Subcutaneous abdominal adipose tissue (tissue), 5 donors: ENCODE measurements at regions not wholly inside any gene's neighbourhood (a gene's known extent, or its start where the extent isn't known, plus 50 kb on each side); places are given as distances from the start of the nearest gene placed in this dataset.

Source experiments
- H3K27ac ChIP-seq: one replicate; pipeline ENCODE4 v1.7.0; 2013; ENCODE audit warnings: low read depth, mild to moderate bottlenecking, inconsistent platforms, low read length, moderate library complexity
- H3K27me3 ChIP-seq, 5 donors: one replicate each; pipeline ENCODE4 v1.7.0; 2013; ENCODE audit warnings: low read length in 5 of 5, inconsistent platforms in 1 of 5; ENCODE audit not compliant: control insufficient read depth in 5 of 5, insufficient read depth in 4 of 5
- H3K36me3 ChIP-seq, 5 donors: one replicate each; pipeline ENCODE4 v1.7.0; 2013; ENCODE audit warnings: low read length in 5 of 5; ENCODE audit not compliant: control insufficient read depth in 5 of 5, insufficient read depth in 5 of 5
- H3K4me1 ChIP-seq, 5 donors: one replicate each; pipeline ENCODE4 v1.7.0; 2013; ENCODE audit warnings: low read length in 5 of 5, mild to moderate bottlenecking in 3 of 5, moderate library complexity in 1 of 5; ENCODE audit not compliant: control insufficient read depth in 5 of 5, insufficient read depth in 5 of 5
- H3K4me3 ChIP-seq, 5 donors: one replicate each; pipeline ENCODE4 v1.7.0; 2013; ENCODE audit warnings: low read length in 5 of 5, low read depth in 1 of 5
- H3K9ac ChIP-seq, 5 donors: one replicate each; pipeline ENCODE4 v1.7.0; 2013; ENCODE audit warnings: low read length in 5 of 5, mild to moderate bottlenecking in 4 of 5, moderate library complexity in 3 of 5
- H3K9me3 ChIP-seq, 5 donors: one replicate each; pipeline ENCODE4 v1.7.0; 2013; ENCODE audit warnings: low read length in 5 of 5; ENCODE audit not compliant: control insufficient read depth in 5 of 5
- donor health status: healthy.
- donor health status: healthy.
- donor health status: healthy.
- donor health status: healthy.
- donor health status: healthy.

- Histone ChIP-seq H3K4me1 (no peaks in the 10 kb centered on the region), H3K9me3 (peaks cover 0 to 5% (median 0%) of the 10 kb centered on the region in 5 donors), H3K27ac (no peak overlapping the region), H3K4me3 (no peak overlapping the region), H3K36me3 (no peaks in the 10 kb centered on the region), H3K27me3 (no peaks in the 10 kb centered on the region), H3K9ac (no peak overlapping the region)
Observed at GRCh38 chr2:193539188-193539587, 1344.5 kb upstream of the TMEFF2 start.

- H3K9me3 ChIP-seq: peaks cover 0 to 5% (median 0%) of the 10 kb centered on the region in 5 donors
- H3K4me1 ChIP-seq: no peaks in the 10 kb centered on the region
- H3K9ac ChIP-seq: no peak overlapping the region
- no peak overlapping the region for H3K27ac ChIP-seq
- H3K4me3 ChIP-seq: no peak overlapping the region
- H3K27me3 ChIP-seq: no peaks in the 10 kb centered on the region
- H3K36me3 ChIP-seq: no peaks in the 10 kb centered on the region
Observed at GRCh38 chr2:193538061-193538460, 1343.3 kb upstream of the TMEFF2 start.

- H3K9me3 ChIP-seq: peaks cover 0 to 4% (median 0%) of the 10 kb centered on the region in 5 donors
- H3K9ac ChIP-seq: no peak overlapping the region
- no peaks in the 10 kb centered on the region for H3K27me3 ChIP-seq
- no peak overlapping the region for H3K4me3 ChIP-seq
- no peaks in the 10 kb centered on the region for H3K4me1 ChIP-seq
- H3K27ac ChIP-seq: no peak overlapping the region
- H3K36me3 ChIP-seq: no peaks in the 10 kb centered on the region
Observed at GRCh38 chr2:193537531-193537930, 1342.8 kb upstream of the TMEFF2 start.

GRCh38 chr2:193528458-193528857 is 1333.7 kb upstream of the TMEFF2 start:
- Histone ChIP-seq H3K9ac (no peak overlapping the region), H3K36me3 (no peaks in the 10 kb centered on the region), H3K4me3 (no peak overlapping the region), H3K27me3 (no peaks in the 10 kb centered on the region), H3K4me1 (no peaks in the 10 kb centered on the region), H3K27ac (no peak overlapping the region), H3K9me3 (no peaks in the 10 kb centered on the region)

- H3K9ac ChIP-seq: no peak overlapping the region
- H3K27ac ChIP-seq: no peak overlapping the region
- H3K36me3 ChIP-seq: no peaks in the 10 kb centered on the region
- H3K27me3 ChIP-seq: no peaks in the 10 kb centered on the region
- no peaks in the 10 kb centered on the region for H3K9me3 ChIP-seq
- no peak overlapping the region for H3K4me3 ChIP-seq
- no peaks in the 10 kb centered on the region for H3K4me1 ChIP-seq
Observed at GRCh38 chr2:193527146-193527545, 1332.4 kb upstream of the TMEFF2 start.

- Histone ChIP-seq H3K4me3 (no peak overlapping the region), H3K9me3 (no peaks in the 10 kb centered on the region), H3K9ac (no peak overlapping the region), H3K36me3 (no peaks in the 10 kb centered on the region), H3K27me3 (no peaks in the 10 kb centered on the region), H3K4me1 (peaks cover 0 to 7% (median 0%) of the 10 kb centered on the region in 5 donors), H3K27ac (no peak overlapping the region)
Observed at GRCh38 chr2:193523662-193524061, 1328.9 kb upstream of the TMEFF2 start.

GRCh38 chr2:193521523-193521922 is 1326.8 kb upstream of the TMEFF2 start:
- Histone ChIP-seq H3K4me1 (peaks cover 0 to 7% (median 0%) of the 10 kb centered on the region in 5 donors), H3K27ac (no peak overlapping the region), H3K4me3 (no peak overlapping the region), H3K9me3 (no peaks in the 10 kb centered on the region), H3K27me3 (no peaks in the 10 kb centered on the region), H3K36me3 (no peaks in the 10 kb centered on the region), H3K9ac (no peak overlapping the region)

- Histone ChIP-seq H3K36me3 (no peaks in the 10 kb centered on the region), H3K4me1 (peaks cover 0 to 7% (median 0%) of the 10 kb centered on the region in 5 donors), H3K4me3 (no peak overlapping the region), H3K27me3 (no peaks in the 10 kb centered on the region), H3K9ac (no peak overlapping the region), H3K9me3 (no peaks in the 10 kb centered on the region), H3K27ac (no peak overlapping the region)
Observed at GRCh38 chr2:193520709-193521458, 1326.2 kb upstream of the TMEFF2 start.

GRCh38 chr2:193518041-193518817 is 1323.5 kb upstream of the TMEFF2 start:
- no peak overlapping the region for H3K27ac ChIP-seq
- H3K36me3 ChIP-seq: no peaks in the 10 kb centered on the region
- no peaks in the 10 kb centered on the region for H3K9me3 ChIP-seq
- no peaks in the 10 kb centered on the region for H3K27me3 ChIP-seq
- peaks cover 0 to 7% (median 0%) of the 10 kb centered on the region in 5 donors for H3K4me1 ChIP-seq
- no peak overlapping the region for H3K9ac ChIP-seq
- no peak overlapping the region for H3K4me3 ChIP-seq

- Histone ChIP-seq H3K27me3 (no peaks in the 10 kb centered on the region), H3K4me1 (peaks cover 0 to 7% (median 0%) of the 10 kb centered on the region in 5 donors), H3K9me3 (no peaks in the 10 kb centered on the region), H3K27ac (no peak overlapping the region), H3K4me3 (no peak overlapping the region), H3K9ac (no peak overlapping the region), H3K36me3 (no peaks in the 10 kb centered on the region)
Observed at GRCh38 chr2:193517615-193518014, 1322.9 kb upstream of the TMEFF2 start.
